ENCODE measurements at regions not wholly inside any gene's neighbourhood (a gene's known extent, or its start where the extent isn't known, plus 50 kb on each side); places are given as distances from the start of the nearest gene placed in this dataset.

DNA sequence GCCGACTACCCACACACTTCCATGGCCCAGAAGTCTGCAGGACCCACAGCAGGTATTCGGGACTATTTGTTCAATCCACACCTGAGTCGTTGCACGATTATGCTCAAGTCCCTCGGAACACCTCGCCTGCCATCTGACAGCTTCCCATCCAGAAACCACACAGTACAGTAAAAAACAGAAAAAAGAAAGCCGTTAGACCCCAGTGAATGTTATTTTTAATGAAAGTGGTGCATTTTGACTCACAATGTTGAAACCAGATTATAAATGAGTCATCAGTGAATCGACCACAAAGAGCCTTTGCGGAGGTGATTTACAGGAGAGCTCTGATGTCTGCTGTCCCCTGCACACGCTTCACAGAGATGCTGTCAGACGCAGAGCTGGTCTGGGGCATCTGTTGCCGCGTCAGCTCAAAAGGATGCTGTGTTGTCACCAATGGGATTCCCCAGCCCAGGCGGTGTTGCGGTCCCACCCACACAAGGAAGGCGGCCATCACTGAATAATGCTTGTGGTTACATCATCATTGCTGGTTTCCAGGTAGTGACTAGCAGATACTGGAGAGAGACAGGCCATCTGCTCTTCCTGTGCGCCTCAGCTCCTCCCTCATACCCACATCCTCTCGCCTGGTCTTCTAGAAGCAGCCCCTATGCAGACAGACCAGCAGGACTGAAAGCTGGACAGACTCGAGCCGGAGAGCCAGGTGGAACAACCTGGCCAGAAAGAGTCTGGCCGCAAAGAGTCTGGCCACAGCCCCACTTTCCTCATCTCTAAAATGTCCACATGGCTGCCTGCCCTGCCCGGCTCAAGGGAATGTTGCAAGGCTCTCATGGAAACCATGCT, 116.8 kb downstream of the TOMM20 start:
- peak; percentile 94 for FAIRE-seq

DNA sequence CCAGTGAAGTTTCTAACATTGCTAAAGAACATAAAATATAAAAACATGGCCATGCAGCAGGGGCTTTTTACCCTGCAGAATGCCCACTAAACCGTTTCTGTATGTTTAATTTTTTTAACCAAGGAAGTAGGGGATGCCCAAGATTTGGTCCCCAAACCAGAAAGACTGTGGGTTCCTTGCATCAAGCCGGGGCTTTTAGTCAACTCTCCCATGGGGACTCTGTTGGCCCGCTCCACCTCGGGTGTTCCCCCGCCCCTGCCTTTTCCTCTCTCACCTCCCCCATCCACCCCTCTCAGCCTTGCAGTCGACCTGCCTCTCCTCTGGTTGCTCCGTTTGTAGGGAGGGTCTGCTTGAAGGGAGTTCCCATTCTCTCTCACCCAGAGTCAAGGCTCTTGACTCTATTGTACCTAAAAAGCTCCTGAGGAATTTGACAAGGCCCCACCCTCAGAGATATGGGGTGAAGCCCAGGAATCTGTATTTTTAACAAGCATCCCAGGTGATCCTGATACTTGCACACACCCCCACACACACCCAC, 117.5 kb downstream of the TOMM20 start:
- DNase-seq (ENCODE audit: insufficient read length, low spot score), result no peak
- FAIRE-seq, result no peak

More for the DNA sequence above, 116.8 kb downstream of the TOMM20 start:
- peak; percentile 91 for DNase-seq (ENCODE audit: insufficient read length, low spot score)

GRCh38 chr1:235009561-235010306, 118.9 kb downstream of the TOMM20 start:
- no peak for FAIRE-seq
- DNase-seq (ENCODE audit: insufficient read length, low spot score), result no peak

- DNase-seq (ENCODE audit: insufficient read length, low spot score) (no peak), FAIRE-seq (no peak)
Observed at GRCh38 chr1:235009074-235009473, 119.6 kb downstream of the TOMM20 start.

- DNase-seq (ENCODE audit: insufficient read length, low spot score) (no peak), FAIRE-seq (no peak)
Observed at GRCh38 chr1:235008239-235008638, 120.4 kb downstream of the TOMM20 start.

GRCh38 chr1:235006816-235007215, 121.8 kb downstream of the TOMM20 start:
- no peak for FAIRE-seq
- no peak for DNase-seq (ENCODE audit: insufficient read length, low spot score)

DNA sequence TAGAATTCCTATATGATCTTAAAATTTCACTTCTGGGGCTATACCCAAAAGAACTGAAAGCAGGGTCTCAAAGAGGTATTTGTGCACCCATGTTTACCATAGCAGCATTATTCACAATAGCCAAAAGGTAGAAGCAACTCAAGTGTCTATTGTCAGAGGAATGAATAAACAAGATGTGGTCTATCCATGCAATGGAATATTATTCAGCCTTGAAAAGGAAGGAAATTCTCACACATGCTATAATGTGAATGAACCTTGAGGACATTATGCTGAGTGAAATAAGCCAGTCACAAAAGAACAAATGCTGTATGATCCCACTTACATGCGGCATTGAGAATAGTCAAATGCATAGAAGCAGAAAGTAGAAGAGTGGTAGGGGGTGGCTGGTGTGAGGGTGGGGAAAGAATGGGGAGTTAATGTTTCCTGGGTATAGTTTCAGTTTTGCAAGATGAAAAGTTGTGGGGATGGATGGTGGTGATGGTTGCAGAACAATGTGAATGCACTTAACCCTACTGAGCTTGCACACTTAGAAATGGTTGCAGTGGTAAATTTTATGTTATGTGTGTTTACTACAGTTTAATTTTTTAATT, 122.4 kb downstream of the TOMM20 start:
- FAIRE-seq (no peak), DNase-seq (ENCODE audit: insufficient read length, low spot score) (no peak)

- no peak for DNase-seq (ENCODE audit: insufficient read length, low spot score)
- no peak for FAIRE-seq
Observed at GRCh38 chr1:235004840-235005391, 123.7 kb downstream of the TOMM20 start.

DNA sequence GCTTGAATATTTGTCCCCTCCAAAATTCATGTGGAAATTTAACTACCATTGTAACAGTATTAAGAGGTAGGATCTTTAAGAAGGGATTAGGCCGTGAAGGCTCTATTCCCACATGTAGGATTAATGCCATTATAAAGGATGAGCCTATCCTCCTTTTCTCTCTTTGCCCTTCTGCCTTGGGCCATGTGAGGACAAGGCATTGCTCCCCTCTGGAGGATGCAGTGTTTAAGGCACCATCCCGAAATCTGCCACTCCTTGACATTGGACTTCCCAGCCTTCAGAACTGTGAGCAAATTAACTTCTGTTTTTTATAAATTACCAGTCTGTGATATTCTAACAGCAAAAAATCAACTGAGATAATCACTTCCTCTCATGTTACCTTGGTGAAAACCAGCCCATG, 124.4 kb downstream of the TOMM20 start:
- DNase-seq (ENCODE audit: insufficient read length, low spot score) (no peak), FAIRE-seq (no peak)

GRCh38 chr1:235002706-235003300, 125.8 kb downstream of the TOMM20 start:
- FAIRE-seq (no peak), DNase-seq (ENCODE audit: insufficient read length, low spot score) (no peak)

GRCh38 chr1:234999513-234999940, 129.1 kb downstream of the TOMM20 start:
- FAIRE-seq (no peak), DNase-seq (ENCODE audit: insufficient read length, low spot score) (no peak)

DNA sequence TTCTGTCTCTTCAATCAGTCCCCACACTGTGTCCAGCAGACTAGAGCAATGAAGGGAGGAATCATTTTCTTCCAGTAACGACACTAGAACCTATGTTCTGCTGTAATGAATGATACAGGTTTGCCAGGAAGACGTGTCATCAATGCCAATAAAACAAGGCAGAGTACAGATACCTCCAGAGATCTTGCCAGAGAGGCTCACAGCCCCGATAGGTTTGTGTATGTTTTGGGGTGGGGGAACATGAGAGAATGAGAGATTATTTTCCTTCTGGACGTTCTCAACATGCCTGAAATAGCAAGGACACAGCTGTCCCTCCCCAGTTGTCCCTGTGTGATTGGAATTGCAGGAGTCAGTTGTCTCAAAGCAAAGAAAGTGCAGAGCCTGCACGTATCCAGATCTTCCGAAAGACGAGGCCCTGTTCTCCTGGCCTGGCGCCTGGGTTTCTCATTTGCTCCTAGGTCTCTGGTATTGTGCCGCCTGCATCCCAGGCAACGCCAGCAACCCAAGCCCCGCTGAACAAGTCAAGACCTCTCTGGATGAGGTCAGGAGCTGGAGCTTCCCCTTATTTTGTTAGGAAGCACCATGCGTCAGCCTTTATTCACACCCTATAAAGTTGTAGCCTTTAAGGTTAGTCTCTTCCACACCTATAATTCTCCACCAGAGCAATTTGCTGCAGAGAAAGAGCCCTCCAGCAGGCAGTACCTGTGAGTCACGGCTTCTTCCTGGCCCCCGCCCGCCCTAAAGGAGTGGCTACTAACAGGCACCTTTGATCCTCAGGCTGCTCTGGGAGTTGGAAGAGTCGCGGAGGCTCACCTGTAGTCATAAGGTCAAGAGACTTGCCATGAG, 130.5 kb downstream of the TOMM20 start:
- no peak for DNase-seq (ENCODE audit: insufficient read length, low spot score)

GRCh38 chr1:234997201-234997895, 131.3 kb downstream of the TOMM20 start:
- peak; percentile 94 for FAIRE-seq
- DNase-seq (ENCODE audit: insufficient read length, low spot score), result peak; percentile 89

More for the DNA sequence above, 130.5 kb downstream of the TOMM20 start:
- FAIRE-seq, result no peak

- DNase-seq (ENCODE audit: insufficient read length, low spot score), result no peak
Observed at GRCh38 chr1:234996245-234996757, 132.3 kb downstream of the TOMM20 start.

DNA sequence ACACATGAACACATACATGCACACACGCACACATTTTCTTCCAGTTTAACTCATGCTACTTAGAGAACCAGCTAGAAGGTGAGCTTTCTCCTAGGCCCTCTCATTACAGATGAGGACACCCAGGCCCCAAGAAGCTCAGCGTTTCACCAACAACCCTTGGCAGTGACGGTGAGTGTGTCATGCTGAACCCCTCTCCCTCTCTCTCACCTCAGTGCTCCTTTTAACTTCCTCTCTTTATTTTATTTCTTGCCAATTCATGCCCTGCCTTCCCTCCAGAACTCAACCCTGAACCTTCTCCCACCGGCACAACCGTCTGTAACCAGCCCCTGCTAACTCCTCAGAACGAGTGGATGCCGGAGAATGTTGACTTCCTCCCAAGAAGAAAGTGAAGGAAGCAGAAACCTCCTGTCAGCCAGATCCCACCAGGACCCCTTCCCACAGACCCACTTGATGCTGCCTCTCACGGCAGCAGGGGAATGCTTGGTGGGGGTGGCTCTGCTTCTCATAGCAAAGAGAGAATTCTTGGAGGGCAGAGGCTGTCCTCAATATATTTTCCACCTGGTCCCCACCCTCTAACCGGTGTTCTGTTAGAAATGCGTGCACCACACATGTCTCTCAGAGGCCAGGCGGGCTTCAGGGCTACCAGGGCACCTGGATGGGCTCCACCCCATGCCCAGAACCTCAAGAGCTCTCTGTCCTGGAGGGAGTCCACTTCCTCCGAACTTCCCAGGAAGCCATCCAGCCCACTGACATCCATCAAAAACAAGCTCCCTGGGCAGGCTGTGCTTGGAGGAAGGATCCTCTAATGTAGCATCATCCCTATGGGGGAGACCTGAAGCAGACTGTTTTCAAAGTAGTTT, 134.0 kb downstream of the TOMM20 start:
- FAIRE-seq, result no peak
- no peak for DNase-seq (ENCODE audit: insufficient read length, low spot score)

More at GRCh38 chr1:234996245-234996757, 132.3 kb downstream of the TOMM20 start:
- no peak for FAIRE-seq

DNA sequence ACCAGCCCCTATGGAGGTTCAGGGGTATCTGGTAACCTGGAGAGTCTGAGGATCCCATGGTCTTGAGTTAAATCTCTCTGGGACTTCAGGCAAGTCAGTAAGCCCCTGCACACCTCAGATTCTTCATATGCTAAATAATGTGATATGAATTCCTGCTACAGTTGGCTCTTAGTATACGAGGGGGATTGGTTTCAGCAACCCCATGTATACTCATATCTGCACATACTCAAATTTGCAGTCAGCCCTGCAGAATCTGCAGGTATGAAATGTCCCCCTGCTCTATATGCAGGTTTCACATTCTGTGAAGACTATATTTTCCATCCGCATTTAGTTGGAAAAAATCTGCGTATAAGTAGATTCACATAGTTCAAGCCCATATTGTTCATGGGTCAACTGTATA, 136.6 kb downstream of the TOMM20 start:
- FAIRE-seq (no peak), DNase-seq (ENCODE audit: insufficient read length, low spot score) (no peak)

DNA sequence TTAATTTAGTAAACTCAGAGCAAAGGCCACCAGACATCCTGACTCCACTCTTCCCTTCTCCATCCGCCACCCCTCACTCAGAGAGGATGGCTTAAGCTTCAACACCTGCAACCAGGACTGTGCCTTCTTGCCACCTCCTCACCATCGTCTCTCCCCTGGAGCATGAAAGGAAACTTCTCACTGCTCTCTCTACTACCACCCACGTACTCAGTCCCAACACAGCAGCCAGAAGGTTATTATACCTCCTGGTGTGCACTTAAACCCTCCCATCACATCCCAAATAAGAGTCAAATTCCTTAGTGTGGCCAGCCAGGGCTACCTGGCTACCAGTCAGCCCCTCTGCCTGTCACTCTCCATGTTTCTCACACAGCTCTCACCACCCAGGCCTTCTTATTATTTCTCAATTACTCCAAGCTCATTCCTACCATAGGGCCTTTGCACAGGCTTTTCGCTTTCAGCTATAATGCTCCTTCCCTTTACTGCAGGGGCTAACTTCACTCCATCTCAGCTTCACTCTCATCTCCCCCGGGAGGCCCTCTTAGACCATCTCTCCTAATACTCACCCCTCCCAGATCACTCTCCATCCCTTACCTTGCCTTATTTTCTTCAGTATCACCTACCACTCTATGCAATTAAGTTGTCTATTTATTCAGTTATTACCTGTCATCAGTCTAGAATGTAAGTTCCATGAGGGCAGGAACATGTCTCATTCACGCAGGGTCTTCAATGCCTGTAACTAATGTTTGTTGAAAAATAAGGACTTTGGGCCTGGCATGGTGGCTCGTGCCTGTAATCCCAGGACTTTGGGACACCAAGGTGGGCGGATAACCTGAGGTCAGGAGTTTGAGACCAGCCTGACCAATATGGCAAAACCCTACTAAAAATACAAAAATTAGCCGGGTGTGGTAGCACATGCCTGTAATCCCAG, 137.5 kb downstream of the TOMM20 start:
- no peak for FAIRE-seq
- DNase-seq (ENCODE audit: insufficient read length, low spot score), result no peak

Data from HTR-8/SVneo (cell line).